ENCODE measurements at regions not wholly inside any gene's neighbourhood (a gene's known extent, or its start where the extent isn't known, plus 50 kb on each side); places are given as distances from the start of the nearest gene placed in this dataset.

GRCh38 chr20:61185841-61186601 is 66.0 kb upstream of the CDH4 start:
- no peak for ATAC-seq
- no peak for TF ChIP-seq ZNF70 (CRISPR knock-in tag; IDR thresholded peaks at IDR 0.05)
- TF ChIP-seq ZNF565 (CRISPR knock-in tag; conservative IDR thresholded peaks at IDR 0.05; ENCODE audit: low read depth), result no peak
- TF ChIP-seq POU6F1 (CRISPR knock-in tag; IDR thresholded peaks at IDR 0.05; ENCODE audit: borderline replicate concordance, low read depth), result no peak

- ATAC-seq, result no peak
- TF ChIP-seq ESRRG (CRISPR knock-in tag; IDR thresholded peaks at IDR 0.05), result no peak
These were observed 65.1 kb upstream of the CDH4 start for GRCh38 chr20:61186771-61187472.

- TF ChIP-seq ZFP3 (CRISPR knock-in tag; IDR thresholded peaks at IDR 0.05), result no peak
- TF ChIP-seq CSRNP3 (CRISPR knock-in tag; IDR thresholded peaks at IDR 0.05), result no peak
- no peak for TF ChIP-seq ZNF70 (CRISPR knock-in tag; IDR thresholded peaks at IDR 0.05)
- no peak for ATAC-seq
These were observed 62.5 kb upstream of the CDH4 start for GRCh38 chr20:61189534-61189933.

GRCh38 chr20:61191096-61191495 is 61.0 kb upstream of the CDH4 start:
- no peak for ATAC-seq
- no peak for TF ChIP-seq GLIS3 (CRISPR knock-in tag; IDR thresholded peaks at IDR 0.05)

GRCh38 chr20:61192337-61192950 is 59.6 kb upstream of the CDH4 start:
- no peak for TF ChIP-seq OSR1 (CRISPR knock-in tag; IDR thresholded peaks at IDR 0.05)
- TF ChIP-seq RARB (CRISPR knock-in tag; IDR thresholded peaks at IDR 0.05), result no peak
- TF ChIP-seq ISL1 (CRISPR knock-in tag; IDR thresholded peaks at IDR 0.05), result no peak
- TF ChIP-seq ESRRG (CRISPR knock-in tag; IDR thresholded peaks at IDR 0.05), result no peak
- TF ChIP-seq ZNF8 (CRISPR knock-in tag; IDR thresholded peaks at IDR 0.05), result no peak
- TF ChIP-seq ZC3H10 (CRISPR knock-in tag; IDR thresholded peaks at IDR 0.05), result no peak
- no peak for TF ChIP-seq ZNF565 (CRISPR knock-in tag; conservative IDR thresholded peaks at IDR 0.05; ENCODE audit: low read depth)
- TF ChIP-seq ZFP3 (CRISPR knock-in tag; IDR thresholded peaks at IDR 0.05), result no peak
- no peak for TF ChIP-seq ARNTL (CRISPR knock-in tag; IDR thresholded peaks at IDR 0.05; ENCODE audit: borderline replicate concordance, low read depth)
- TF ChIP-seq SNAI2 (CRISPR knock-in tag; IDR thresholded peaks at IDR 0.05), result no peak
- no peak for TF ChIP-seq ZFP30 (CRISPR knock-in tag; IDR thresholded peaks at IDR 0.05)
- TF ChIP-seq GLIS3 (CRISPR knock-in tag; IDR thresholded peaks at IDR 0.05), result no peak
- TF ChIP-seq TCF4 (CRISPR knock-in tag; IDR thresholded peaks at IDR 0.05; ENCODE audit: borderline replicate concordance), result no peak
- no peak for TF ChIP-seq PPARA (CRISPR knock-in tag; IDR thresholded peaks at IDR 0.05; ENCODE audit: borderline replicate concordance)
- no peak for ATAC-seq

GRCh38 chr20:61193164-61193563 is 58.9 kb upstream of the CDH4 start:
- ATAC-seq, result no peak

More at GRCh38 chr20:61193164-61193563, 58.9 kb upstream of the CDH4 start:
- no peak for TF ChIP-seq CSDC2 (CRISPR knock-in tag; IDR thresholded peaks at IDR 0.05)
- TF ChIP-seq GLIS3 (CRISPR knock-in tag; IDR thresholded peaks at IDR 0.05), result no peak
- TF ChIP-seq ZFP3 (CRISPR knock-in tag; IDR thresholded peaks at IDR 0.05), result no peak
- TF ChIP-seq RARB (CRISPR knock-in tag; IDR thresholded peaks at IDR 0.05), result no peak
- no peak for TF ChIP-seq CSRNP3 (CRISPR knock-in tag; IDR thresholded peaks at IDR 0.05)
- TF ChIP-seq POU6F1 (CRISPR knock-in tag; IDR thresholded peaks at IDR 0.05; ENCODE audit: borderline replicate concordance, low read depth), result no peak
- no peak for TF ChIP-seq ARNTL (CRISPR knock-in tag; IDR thresholded peaks at IDR 0.05; ENCODE audit: borderline replicate concordance, low read depth)
- no peak for TF ChIP-seq CREB5 (CRISPR knock-in tag; IDR thresholded peaks at IDR 0.05; ENCODE audit: low read depth)
